B cell (primary cell): ENCODE measurements at regions not wholly inside any gene's neighbourhood (a gene's known extent, or its start where the extent isn't known, plus 50 kb on each side); places are given as distances from the start of the nearest gene placed in this dataset.

Experiments
- ATAC-seq: fragments of 200-7000 bp; cut with Tn5 transposase; one replicate; pipeline ENCODE4 v1.10.0; 2021; ENCODE audit warnings: low read depth, mild to moderate bottlenecking, moderate number of reproducible peaks, moderate library complexity
- CTCF ChIA-PET: fragments of 350-600 bp; sonication (Branson Sonifier 250); formaldehyde crosslinking; loops from one replicate; lab custom pipeline; 2021; ENCODE audit warnings: antibody characterized with exemption, inconsistent platforms; lab: Charles Lee
- POLR2A ChIA-PET: fragments of 350-600 bp; sonication (Branson Sonifier 250); formaldehyde crosslinking; loops from one replicate; lab custom pipeline; 2021; ENCODE audit warnings: antibody characterized with exemption; lab: Charles Lee
- DNase-seq: peaks from one replicate; pipeline ENCODE4 v3.0.0; 2013
- H2AFZ ChIP-seq: 2 replicates; pipeline ENCODE4 v1.6.1; 2012; ENCODE audit warnings: mild to moderate bottlenecking, low read depth, low read length; ENCODE audit not compliant: insufficient read depth, poor library complexity, severe bottlenecking
- H3K27ac ChIP-seq, 2 donors: 1 replicate in 1 of 2; 2 replicates in 1 of 2; pipeline ENCODE4 v1.5.1; 2012 to 2013; ENCODE audit warnings: low read length in 2 of 2, mild to moderate bottlenecking in 2 of 2, moderate library complexity in 1 of 2
- H3K27me3 ChIP-seq, 4 experiments: fragments of 200-600 bp in 1 of 4; sonication (generic) in 1 of 4; replicated peaks in 1 of 4; 1 replicate in 2 of 4; 2 replicates in 2 of 4; pipeline versions ENCODE4 v1.6.1 to v1.7.0; 2013 to 2016; ENCODE audit warnings: low read length in 3 of 4, mild to moderate bottlenecking in 2 of 4, mixed read lengths in 1 of 4, moderate library complexity in 1 of 4; ENCODE audit not compliant: insufficient read depth in 4 of 4, control insufficient read depth in 3 of 4; ENCODE audit errors: control extremely low read depth in 1 of 4
- H3K36me3 ChIP-seq, 2 experiments: replicated peaks in 1 of 2; 1 replicate in 1 of 2; 2 replicates in 1 of 2; pipeline versions ENCODE4 v1.6.1 to v1.7.1; 2013; ENCODE audit warnings: low read length in 1 of 2; ENCODE audit not compliant: insufficient read depth in 2 of 2, control insufficient read depth in 1 of 2; ENCODE audit errors: control extremely low read depth in 1 of 2, extremely low read depth in 1 of 2
- H3K4me1 ChIP-seq, 2 donors: fragments of 200-600 bp in 1 of 2; sonication (generic) in 1 of 2; 1 replicate in 1 of 2; 2 replicates in 1 of 2; pipeline versions ENCODE4 v1.5.1 to v1.6.1; 2013 to 2017; ENCODE audit warnings: low read length in 2 of 2; ENCODE audit not compliant: control insufficient read depth in 2 of 2, insufficient read depth in 2 of 2
- H3K4me2 ChIP-seq: replicated peaks from 2 replicates; pipeline ENCODE3; 2012; ENCODE audit warnings: mild to moderate bottlenecking, low read depth, low read length; ENCODE audit not compliant: poor library complexity, severe bottlenecking
- H3K4me3 ChIP-seq, 5 experiments: fragments of 200-600 bp in 1 of 5; sonication (generic) in 1 of 5; 1 replicate in 3 of 5; 2 replicates in 2 of 5; pipeline versions ENCODE4 v1.5.1 to v1.7.0; 2011 to 2016; ENCODE audit warnings: low read length in 4 of 5, mild to moderate bottlenecking in 4 of 5, low read depth in 2 of 5, control low read depth in 1 of 5, moderate library complexity in 1 of 5; ENCODE audit not compliant: insufficient read depth in 1 of 5; ENCODE audit errors: control extremely low read depth in 1 of 5, extremely low read depth in 1 of 5
- H3K79me2 ChIP-seq: fragments of 200-600 bp; sonication (generic); one replicate; pipeline ENCODE4 v1.6.0; 2016; ENCODE audit warnings: low read length; ENCODE audit not compliant: control insufficient read depth, insufficient read depth
- H3K9ac ChIP-seq: fragments of 200-600 bp; sonication (generic); 2 replicates; pipeline ENCODE4 v1.6.1; 2017; ENCODE audit warnings: mild to moderate bottlenecking, low read length, moderate library complexity
- H3K9me3 ChIP-seq, 3 donors: one replicate each; pipeline versions ENCODE4 v1.6.1 to v1.7.1; 2013; ENCODE audit warnings: low read length in 2 of 3; ENCODE audit not compliant: control insufficient read depth in 2 of 3, insufficient read depth in 1 of 3; ENCODE audit errors: control extremely low read depth in 1 of 3
- H4K20me1 ChIP-seq: 2 replicates; pipeline ENCODE4 v1.6.0; 2012; ENCODE audit warnings: mild to moderate bottlenecking, low read length; ENCODE audit not compliant: insufficient read depth, control insufficient read depth, poor library complexity, severe bottlenecking
- H3K27ac Mint-ChIP-seq: one replicate; pipeline ENCODE4 v1.8.0; 2021; ENCODE audit warnings: mixed read lengths
- H3K27me3 Mint-ChIP-seq: one replicate; pipeline ENCODE4 v1.8.0; 2021; ENCODE audit warnings: mixed read lengths
- H3K4me1 Mint-ChIP-seq: one replicate; pipeline ENCODE4 v1.8.0; 2021; ENCODE audit warnings: mixed read lengths
- H3K4me3 Mint-ChIP-seq: one replicate; pipeline ENCODE4 v1.8.0; 2021; ENCODE audit warnings: mixed read lengths
- H3K9me3 Mint-ChIP-seq: one replicate; pipeline ENCODE4 v1.8.0; 2022; ENCODE audit warnings: mixed read lengths; ENCODE audit not compliant: insufficient read depth
- EZH2 ChIP-seq: IDR thresholded peaks from 2 replicates; pipeline ENCODE4 v1.6.1; 2012; ENCODE audit warnings: borderline replicate concordance, low read depth, mild to moderate bottlenecking, moderate library complexity, low read length; ENCODE audit not compliant: insufficient read depth, poor library complexity, severe bottlenecking
- WGBS: methylation state at CpG from one replicate; pipeline ENCODE4 v1.1.5; 2013; ENCODE audit warnings: missing lambda C conversion rate; ENCODE audit not compliant: insufficient coverage; 5-methylcytosine and 5-hydroxymethylcytosine counted together
- intact Hi-C: fragments of 100-400 bp; cut with micrococcal nuclease; formaldehyde crosslinking; loops from one replicate; pipeline ENCODE4 v1.10.0; 2022
- TF ChIP-seq, protein P1 (sequence below): fragments of 200-600 bp; IDR thresholded peaks from one replicate; pipeline ENCODE4 v1.8.0; 2022; ENCODE audit warnings: antibody characterized with exemption, mild to moderate bottlenecking

DNA sequence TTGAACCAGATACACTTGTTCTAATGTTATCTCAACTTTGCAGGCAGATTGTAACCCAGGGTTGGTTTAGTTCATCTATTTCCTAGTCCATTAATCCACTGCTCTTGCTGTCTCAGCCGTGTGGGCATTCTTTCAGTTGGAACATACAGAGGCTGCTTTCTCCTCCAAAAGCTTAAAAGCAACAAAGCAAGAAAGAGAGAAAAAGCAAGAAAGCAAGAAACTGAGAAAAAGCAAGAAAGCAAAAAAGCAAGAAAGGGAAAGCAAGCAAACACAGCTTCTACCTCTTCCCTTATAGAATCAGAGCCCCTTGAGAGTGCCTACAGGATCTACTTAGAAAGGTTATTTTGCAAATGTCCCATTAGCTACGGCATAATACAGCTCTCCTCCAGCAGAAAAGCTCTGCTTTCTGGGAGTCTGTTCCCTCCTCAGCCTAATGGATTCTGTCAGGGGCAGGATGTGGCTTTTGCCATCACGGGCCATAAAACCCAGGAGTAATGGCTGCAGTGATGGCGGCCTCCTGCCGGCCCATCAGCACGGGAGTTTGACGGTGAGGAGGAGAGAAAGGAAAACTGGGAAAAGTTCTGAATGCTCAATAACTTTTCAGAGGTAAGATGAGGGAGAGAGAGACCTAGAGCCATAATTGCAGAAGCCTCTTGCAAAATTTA, 156.8 kb upstream of the JARID2 start:
- no peaks in the 10 kb centered on the region for H3K79me2 ChIP-seq
- H3K9me3 ChIP-seq = no peaks in the 10 kb centered on the region
- H3K9ac ChIP-seq = no peak overlapping the region
- ChIA-PET CTCF (no interaction called here), POLR2A (no interaction called here)
- Mint-ChIP-seq H3K9me3 (no peaks in the 10 kb centered on the region), H3K4me1 (peaks cover 15% of the 10 kb centered on the region), H3K27me3 (peaks cover 7% of the 10 kb centered on the region), H3K4me3 (no peak overlapping the region), H3K27ac (no peak overlapping the region)
- DNase-seq = no peak
- intact Hi-C loops = no loop called here
- no peak overlapping the region for H3K4me3 ChIP-seq
- TF ChIP-seq EZH2 = no peak
- TF ChIP-seq, protein P1, sequence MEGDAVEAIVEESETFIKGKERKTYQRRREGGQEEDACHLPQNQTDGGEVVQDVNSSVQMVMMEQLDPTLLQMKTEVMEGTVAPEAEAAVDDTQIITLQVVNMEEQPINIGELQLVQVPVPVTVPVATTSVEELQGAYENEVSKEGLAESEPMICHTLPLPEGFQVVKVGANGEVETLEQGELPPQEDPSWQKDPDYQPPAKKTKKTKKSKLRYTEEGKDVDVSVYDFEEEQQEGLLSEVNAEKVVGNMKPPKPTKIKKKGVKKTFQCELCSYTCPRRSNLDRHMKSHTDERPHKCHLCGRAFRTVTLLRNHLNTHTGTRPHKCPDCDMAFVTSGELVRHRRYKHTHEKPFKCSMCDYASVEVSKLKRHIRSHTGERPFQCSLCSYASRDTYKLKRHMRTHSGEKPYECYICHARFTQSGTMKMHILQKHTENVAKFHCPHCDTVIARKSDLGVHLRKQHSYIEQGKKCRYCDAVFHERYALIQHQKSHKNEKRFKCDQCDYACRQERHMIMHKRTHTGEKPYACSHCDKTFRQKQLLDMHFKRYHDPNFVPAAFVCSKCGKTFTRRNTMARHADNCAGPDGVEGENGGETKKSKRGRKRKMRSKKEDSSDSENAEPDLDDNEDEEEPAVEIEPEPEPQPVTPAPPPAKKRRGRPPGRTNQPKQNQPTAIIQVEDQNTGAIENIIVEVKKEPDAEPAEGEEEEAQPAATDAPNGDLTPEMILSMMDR = no peak
- H3K27ac ChIP-seq = no peak overlapping the region
- ATAC-seq = no peak
- no peak overlapping the region for H2AFZ ChIP-seq
- peaks cover 9 to 10% of the 10 kb centered on the region in 2 donors for H3K4me1 ChIP-seq
- H3K27me3 ChIP-seq = no peaks in the 10 kb centered on the region
- no peaks in the 10 kb centered on the region for H3K36me3 ChIP-seq
- H3K4me2 ChIP-seq = no peak overlapping the region
- 76% methylated on average over 6 of the region's 7 CpGs for WGBS
- H4K20me1 ChIP-seq = no peaks in the 10 kb centered on the region

DNA sequence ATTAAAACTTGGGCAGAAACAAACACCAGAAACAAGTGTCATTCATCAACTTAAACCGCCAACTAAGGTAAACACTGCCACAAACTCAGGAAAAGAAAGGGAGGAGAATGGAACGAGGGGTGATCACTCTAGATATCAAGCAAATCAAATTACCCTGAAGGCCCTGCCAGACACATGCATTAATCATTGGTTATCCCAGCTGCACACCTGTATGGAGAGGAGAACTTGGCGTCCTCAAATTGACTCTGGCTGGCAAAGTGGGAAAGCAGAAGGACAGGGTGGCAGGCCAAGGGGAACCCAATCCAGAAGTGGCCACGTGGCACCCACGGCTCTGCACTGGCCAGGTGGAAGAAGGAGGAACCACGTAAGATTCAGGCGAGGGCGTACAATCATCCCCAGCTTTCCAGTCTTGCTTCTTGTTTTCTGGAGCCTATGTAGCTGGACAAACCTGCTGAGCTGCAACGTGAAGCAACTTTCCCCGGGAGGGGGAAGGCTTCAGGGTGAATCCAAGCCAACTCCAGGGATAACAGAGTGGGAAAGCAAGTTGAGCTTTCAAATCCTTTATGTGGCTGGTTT, 156.2 kb upstream of the JARID2 start:
- Mint-ChIP-seq H3K27ac (no peak overlapping the region), H3K4me1 (peaks cover 15% of the 10 kb centered on the region), H3K9me3 (no peaks in the 10 kb centered on the region), H3K4me3 (no peak overlapping the region), H3K27me3 (peaks cover 7% of the 10 kb centered on the region)
- no peak overlapping the region for H3K27ac ChIP-seq
- no peaks in the 10 kb centered on the region for H3K36me3 ChIP-seq
- H3K4me2 ChIP-seq = no peak overlapping the region
- no peaks in the 10 kb centered on the region for H3K27me3 ChIP-seq
- intact Hi-C loops = no loop called here
- no peaks in the 10 kb centered on the region for H4K20me1 ChIP-seq
- DNase-seq (no peak), ATAC-seq (no peak)
- H3K4me1 ChIP-seq = peaks cover 9 to 10% of the 10 kb centered on the region in 2 donors
- H3K9ac ChIP-seq = no peak overlapping the region
- no peaks in the 10 kb centered on the region for H3K79me2 ChIP-seq
- WGBS = 55% methylated on average over 8 of the region's 10 CpGs
- no peak for TF ChIP-seq EZH2
- TF ChIP-seq, protein P1 = no peak
- H3K4me3 ChIP-seq = no peak overlapping the region
- ChIA-PET POLR2A (interaction anchor here (0.6 kb wide), 2 partner anchors 41 to 55 kb away, joined by 4 to 7 read pairs; no protein-coding TSS in a partner anchor), CTCF (no interaction called here)
- H3K9me3 ChIP-seq = no peaks in the 10 kb centered on the region
- H2AFZ ChIP-seq = no peak overlapping the region
